ENCODE measurements at regions not wholly inside any gene's neighbourhood (a gene's known extent, or its start where the extent isn't known, plus 50 kb on each side); places are given as distances from the start of the nearest gene placed in this dataset.
"Not testable (repeated sequence)": the region's sequence is repeated elsewhere in the genome, so short reads cannot be mapped to it uniquely, and the experiment has no call there.

DNA sequence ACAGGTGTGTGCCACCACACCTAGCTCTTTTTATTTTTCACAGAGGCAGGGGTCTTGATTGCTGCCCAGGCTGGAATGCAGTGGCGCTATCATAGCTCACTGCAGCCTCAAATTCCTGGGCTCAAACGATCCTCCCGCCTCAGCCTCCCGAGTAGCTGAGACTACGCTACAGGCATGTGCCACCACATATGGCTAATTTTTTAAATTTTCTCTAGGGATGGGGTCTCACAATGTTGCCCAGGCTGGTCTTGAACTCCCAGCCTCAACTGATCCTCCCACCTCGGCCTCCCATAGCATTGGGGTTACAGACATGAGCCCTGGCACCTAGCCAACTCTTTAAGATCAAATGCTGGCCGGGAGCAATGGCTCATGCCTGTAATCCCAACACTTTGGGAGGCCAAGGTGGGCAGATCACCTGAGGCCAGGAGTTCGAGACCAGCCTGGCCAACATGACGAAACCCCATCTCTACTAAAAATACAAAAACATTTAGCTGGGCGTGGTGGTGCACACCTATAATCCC, 50.6 kb upstream of the MYL10 start:
- DNase-seq: not testable (repeated sequence)

DNA sequence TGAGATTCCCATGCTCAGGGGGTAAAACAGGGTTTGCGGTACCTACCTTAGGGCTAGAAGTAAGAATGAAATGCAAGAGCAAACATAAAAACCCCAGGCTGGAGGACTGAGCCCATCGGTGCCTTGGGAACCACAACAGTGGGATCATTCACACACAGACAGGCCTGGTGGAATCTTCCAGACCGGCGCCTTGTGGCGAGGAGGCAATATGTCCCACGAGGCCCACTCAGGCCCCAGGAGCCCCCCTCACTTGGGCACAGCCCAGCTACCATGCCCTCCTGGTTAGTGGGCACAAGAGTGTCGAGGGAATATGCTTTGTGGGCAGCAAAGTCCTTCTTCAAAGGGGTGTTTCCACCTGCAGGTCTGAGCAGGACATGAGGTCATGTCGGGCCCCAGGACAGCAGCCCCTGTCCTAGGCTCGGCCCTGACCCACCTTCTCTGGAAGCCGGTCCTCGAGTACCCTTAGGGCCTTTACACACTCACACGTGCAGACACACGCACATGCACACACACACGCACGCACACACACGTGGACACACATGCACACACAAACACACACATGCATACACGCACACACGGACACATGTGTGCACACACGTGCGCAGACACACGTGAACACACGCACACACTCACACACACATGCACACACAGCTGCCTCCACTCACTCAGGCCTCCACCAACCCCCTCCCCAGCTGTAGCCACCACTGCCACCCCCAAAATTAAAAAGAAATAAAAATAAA, 51.5 kb upstream of the MYL10 start:
- no peak for DNase-seq

DNA sequence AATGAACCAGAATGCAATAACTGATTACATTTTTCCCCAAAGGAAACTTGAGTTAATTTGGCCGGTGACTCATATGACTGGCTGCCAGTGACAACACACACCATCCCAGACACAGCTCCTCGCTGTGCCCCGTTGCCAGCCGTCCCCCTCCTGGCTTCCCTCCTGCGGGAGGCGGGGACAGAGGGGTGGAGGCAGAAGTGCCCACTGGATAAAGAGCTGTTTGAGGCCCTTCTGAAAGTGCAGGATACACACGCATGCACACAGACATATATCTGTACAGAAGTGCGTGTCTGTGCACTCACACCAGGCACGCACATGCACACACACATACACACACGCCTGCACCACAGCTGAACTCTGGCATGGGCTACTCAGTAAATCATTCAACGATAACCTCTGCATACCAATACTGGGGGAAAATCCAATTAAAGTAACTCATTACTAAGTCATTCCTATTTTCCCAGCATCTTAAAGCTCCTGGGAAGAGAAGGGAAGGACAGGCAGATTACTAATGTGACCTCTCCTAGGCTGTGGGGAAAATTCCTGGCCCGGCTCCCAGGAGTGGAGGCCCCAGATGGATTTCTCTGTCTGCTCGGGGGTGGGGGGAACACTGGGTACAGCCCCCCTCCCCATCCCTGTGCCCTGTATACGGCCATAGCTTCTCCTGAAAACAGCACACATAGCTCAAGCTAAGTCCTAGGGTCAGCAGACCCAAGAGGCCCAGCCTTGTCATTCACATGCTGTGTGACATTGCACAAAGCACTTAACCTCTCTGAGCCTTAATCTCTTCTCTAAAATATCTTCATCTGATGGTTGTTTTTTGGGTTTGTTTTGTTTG, 52.3 kb upstream of the MYL10 start:
- no peak for DNase-seq

DNA sequence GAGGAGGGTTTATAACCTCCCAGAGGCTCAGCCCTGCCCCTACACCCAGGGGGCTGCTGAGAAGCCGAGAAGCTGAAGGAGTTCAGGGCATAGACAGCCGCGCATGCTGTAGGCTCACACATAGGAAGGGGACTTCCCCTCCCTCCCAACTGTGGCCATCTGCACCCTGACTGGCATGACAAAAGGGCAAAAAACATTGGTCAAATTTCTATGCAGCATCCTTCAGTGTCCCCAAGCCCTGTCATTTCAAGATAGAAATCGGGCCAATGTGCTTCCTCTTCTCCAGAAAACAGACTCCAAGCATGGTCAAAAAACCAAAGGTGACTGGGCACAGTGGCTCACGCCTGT, 55.9 kb upstream of the MYL10 start:
- DNase-seq: no peak

DNA sequence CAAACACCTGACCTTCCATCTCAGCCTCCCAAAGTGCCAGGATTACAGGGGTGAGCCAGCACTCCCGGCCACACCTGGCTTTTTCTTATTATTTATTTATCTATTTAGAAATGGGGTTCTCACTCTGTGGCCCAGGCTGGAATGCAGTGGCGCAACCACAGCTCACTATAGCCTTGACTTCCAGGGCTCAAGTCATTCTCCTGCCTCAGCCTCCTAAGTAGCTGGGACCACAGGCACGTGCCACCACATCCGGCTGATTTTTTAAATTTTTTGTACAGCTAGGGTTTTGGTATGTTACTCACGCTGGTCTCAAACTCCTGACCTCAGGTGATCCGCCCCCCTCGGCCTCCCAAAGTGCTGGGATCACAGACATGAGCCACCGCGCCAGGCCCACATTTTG, 56.9 kb upstream of the MYL10 start:
- DNase-seq: no peak

DNA sequence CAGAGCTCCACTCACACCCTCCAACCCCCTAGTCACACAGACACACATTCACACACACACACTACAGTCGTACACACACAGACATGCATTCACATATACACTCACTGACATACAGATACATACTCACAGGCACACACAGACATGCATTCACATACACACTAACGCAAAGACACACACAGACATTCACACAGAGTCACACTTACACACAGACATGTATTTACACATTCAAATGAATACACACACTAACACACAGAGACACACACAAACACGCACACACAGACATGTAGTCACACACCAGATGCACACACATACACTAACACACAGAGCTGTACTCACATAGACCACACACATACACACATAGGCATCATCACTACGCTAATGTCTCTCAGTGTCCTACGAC, 58.0 kb upstream of the MYL10 start:
- DNase-seq: no peak

DNA sequence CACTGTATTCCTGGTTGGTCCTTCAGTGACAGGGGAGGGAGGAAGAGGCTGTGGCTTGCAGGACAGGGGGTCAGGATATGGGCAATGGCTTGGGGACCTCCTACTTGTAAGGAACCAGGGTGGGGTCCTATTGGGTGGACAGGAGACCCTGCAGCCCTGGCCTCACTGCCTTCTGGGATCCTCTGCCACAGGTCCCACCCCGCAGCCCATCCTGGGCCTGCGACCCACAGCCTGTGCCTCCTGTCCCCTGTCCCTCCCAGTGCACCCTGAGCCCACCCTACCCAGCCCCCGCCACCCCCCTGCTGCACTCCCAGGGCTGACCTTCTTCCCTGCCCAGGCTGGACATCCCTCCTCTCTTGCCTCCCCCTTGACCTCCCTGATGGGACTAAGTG, 58.7 kb upstream of the MYL10 start:
- no peak for DNase-seq

DNA sequence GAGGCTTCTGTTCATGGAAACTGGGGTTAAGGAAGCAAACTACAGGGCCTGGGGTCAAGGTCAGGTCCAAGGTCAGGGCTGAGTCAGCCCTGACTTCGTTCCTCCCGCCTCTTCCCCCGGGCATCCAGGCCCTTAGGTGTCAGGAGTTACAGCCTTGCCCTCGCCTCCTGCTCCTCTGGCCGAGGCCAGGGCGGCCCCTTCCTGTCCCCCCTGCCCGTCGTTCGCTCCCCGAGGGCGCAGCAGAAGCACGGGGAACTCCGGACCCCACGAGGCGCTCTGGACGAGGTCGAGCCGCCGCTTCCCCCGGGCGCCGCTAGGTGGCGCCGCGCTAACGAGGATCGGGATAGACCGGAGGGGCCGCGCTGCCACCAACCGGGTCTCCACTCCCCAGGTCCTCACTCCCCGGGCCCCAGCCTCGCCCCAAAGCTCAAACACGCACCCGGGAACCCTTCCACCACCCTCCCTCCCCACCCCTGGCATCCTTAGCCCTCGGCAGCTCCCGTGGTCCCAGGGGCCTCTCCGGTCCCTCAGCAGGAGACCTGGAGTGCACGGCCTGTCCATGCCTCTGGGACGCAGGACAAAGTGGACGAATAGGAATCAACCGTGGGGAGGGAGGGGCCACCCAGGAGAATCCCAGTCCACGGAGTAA, 59.2 kb upstream of the MYL10 start:
- DNase-seq: peak; percentile 58

DNA sequence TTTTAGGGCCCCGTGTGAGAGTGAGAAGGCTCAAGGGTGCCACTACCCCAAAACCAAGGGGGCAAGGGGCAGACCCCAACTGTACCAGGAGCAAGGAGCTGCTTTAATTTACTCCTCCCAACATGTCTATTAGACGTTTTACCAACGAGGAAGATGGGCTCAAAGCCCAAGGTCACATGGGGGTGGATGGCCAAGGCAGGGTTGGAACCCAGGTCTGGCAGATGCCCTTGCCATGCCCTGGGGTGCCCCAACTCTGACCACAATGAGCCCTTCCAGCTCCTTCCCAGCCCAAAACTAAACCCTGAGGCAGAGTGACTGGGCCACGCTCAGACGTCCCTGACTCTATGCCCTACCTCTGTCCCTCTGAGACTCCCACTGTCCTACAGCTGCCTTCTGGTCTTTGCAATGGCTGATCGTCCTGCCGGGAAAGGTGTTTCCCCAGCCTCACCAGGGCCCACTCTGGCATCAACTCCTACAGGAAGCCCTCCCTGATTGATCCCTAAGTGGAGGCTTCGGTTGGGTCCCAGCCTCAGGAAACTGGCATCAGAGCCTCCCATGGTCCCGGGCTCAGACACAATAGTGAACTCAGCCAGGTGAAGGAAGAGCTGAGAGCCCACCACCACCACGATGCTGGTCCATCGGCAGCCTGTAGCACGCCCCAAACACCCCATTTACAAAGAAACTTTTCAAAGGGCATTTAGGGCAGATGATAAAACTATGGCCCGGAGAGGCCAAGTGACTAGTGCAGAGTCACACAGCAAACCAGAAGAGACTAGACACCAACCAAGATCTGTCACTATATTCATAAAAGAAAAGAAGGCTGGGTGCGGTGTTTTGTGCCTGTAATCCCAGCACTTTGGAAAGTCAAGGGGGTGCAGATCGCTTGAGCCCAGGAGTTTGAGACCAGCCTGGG, 60.2 kb upstream of the MYL10 start:
- no peak for DNase-seq

DNA sequence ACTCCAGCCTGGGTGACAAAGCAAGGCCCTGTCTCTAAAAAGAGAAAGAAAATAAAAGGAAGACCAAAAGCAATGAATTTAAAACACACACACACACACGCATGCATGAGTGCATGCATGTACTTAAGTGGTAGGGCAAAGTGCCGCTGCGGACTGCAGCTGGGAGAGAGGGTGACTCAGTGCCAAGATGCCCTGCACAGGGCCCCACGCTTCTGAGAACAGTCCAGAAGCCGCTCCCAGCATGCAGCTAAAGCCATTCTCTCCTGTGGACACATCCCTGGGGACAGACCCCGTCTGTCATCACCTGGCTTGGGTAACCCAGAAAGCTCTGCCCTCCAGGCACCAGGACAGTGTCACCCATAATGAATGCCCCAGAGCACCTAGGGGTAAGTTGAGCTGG, 61.0 kb upstream of the MYL10 start:
- no peak for DNase-seq

DNA sequence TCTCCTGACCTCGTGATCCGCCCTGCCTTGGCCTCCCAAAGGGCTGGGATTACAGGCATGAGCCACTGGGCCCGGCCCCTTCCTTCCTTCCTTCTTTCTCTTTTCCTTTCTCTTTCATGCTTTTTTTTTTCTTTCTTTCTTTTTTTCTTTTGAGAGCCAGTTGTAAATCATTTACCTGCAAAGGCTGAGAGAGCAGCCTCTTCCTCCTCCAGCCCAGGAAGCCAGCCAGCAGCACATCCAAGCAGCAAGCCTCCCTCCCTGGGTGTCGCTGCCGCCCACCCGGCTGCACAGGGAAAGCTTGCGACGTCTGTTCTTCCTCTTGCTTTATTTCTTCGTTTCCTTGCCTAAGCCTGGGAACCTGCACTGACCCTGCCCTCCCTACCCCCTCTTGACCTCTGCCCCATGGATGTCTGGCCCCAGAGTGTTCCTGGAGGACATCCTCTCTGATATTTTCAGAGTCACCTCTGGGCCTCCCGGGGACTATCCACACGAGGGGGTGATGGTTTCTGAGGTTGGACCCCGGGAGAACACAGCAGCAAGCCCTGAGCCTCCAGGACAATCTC, 62.8 kb upstream of the MYL10 start:
- no peak for DNase-seq

DNA sequence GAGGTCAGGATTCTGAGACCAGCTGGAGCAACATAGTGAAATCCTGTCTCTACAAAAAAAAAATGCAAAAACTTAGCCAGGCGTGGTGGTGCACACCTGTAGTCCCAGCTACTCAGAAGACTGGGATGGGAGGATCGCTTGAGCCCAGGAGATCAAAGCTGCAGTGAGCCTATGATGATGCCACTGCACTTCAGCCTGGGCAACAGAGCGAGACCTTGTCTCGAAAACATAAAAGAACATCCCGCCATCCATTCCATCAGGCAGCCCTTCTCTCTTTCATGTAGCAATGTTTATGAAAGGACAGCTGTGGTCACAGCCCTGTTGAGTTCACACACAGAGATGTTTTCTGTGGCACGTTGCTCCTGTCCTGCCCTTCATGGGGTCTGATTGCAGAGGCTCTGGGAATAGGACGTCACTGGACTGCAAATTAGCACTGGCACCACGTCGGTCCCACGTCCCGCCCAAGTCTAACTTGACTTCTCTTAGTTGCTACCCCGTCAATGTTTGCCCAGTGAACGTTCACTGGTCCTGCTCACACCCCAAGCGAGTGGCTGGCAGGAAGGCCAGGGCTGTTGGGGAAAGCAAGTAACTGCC, 64.5 kb upstream of the MYL10 start:
- no peak for DNase-seq

DNA sequence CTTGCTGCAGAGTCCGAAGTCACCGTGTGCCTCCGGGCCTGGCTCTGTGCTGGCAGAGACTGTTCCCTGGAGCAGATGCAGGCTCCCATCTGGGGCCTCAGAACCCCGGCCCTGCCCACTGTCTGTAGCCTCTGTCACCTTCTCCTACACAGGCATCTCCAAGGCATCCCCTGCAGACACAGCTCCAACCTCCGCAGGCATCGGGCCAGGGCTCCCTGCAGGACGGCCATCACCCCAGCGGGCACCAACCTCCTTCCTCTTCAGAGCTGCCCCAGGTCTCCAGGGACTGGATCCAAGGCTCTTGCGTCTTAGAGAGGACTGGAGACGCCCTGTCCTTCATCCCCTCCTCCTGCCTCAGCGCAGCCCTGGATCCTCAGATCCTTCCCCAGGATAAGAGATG, 69.9 kb upstream of the MYL10 start:
- no peak for DNase-seq

DNA sequence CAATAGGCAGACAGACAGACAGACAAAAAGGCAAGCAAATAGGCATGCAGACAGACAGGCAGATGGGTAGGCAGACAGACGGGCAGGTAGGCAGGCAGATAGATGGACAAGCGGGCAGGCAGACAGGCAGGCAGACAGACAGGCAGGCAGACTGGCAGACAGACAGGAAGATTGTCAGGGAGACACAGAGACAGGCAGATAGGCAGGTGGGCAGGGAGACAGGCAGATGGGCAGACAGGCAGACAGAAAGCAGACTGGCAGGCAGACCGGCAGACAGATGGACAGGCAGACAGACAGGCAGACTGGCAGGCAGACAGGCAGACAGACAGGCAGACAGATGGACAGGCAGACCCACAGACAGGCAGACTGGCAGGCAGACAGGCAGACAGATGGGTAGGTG, 70.3 kb upstream of the MYL10 start:
- DNase-seq: no peak

DNA sequence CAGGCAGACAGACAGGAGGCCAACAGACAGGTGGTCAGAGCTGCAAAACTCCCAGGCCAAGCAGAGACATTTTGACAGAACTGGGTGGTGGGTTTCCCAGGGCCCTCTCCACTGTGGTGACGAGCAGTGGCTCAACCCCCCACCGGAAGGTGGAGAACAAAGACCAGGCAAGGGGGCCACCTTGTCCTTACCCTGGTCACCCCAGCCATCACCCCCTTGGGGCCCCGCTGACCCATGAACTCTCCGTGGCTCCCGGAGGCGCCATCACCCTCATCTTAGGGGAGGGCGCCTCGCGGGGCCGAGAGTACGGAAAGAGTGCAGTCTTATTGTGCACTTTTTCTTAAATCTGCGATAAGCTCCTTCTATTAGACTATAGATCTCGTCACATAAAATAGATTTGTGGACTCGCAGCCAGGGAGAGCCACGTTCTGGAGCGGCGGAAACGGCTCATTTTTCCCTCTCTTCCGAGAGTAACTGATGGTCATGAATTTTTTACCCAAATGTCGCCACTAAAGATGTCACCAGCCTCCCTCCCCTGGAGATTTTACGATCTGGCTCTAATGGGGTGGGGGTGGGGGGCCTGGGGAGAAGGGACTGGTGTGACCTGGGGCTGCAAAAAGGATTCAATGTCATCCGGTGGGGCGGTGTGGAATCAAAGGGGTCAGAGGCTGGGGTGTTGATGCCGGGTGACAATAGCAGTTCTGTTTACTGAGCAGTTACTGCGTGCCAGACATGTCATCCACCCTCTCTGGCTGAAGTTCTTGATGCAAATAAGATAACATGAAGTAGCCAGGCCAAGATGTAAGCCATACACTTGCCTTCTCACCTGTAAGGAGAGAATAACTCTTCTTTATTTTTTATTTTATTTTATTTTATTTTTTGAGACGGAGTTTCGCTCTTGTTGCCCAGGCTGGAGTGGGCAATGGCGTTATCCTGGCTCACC, 71.1 kb upstream of the MYL10 start:
- no peak for DNase-seq

DNA sequence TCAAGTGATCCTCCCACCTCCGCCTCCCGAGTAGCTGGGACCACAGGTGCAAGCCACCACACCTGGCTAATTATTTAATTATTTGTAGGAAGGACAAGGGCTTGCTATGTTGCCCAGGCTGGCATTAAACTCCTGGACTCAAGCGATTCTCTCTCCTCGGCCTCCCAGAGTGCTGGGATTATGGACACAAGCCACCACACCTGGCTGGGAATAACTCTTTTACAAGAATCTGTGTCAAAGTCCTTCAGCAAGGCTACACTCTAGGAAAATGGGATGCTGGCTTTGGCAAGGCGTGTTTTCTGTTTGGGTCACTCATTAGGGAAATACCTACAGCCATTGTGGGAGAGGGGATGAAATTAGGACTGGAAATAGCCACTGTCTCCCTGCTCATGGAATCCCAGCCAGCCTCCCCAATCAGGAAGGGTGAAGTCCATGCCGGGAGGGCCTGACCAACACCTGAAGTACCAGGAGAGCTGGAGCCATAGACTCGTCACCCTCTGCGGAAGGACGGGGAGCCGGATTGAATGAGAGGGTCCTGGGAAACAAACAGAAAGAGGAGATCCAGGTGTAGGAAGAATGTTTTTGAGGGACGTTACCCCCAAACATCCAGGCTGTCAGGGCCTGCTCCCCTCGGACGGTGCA, 72.2 kb upstream of the MYL10 start:
- no peak for DNase-seq

DNA sequence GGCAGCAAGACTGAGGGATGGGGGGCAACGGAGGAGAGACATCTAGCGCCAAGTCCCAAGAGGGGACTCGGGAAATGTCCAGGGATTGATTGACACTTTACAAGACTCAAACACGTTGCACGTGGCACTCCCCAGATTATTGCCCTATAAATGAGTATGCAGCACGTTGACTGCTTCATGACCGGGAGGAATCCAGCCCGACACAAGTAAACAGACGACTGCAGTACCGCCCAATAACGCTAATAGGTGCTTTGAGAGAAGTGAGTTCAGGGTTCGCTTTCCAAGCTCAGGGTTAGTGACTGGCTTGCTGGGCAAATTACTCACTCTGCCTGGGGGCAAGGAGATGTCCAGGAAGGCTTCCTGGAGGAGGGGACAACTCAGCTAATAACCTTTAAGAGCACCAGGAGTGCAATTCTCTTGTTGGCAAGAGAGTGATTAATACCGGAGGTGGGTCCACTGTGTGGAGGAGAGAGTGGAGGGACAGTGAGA, 73.3 kb upstream of the MYL10 start:
- DNase-seq: no peak

DNA sequence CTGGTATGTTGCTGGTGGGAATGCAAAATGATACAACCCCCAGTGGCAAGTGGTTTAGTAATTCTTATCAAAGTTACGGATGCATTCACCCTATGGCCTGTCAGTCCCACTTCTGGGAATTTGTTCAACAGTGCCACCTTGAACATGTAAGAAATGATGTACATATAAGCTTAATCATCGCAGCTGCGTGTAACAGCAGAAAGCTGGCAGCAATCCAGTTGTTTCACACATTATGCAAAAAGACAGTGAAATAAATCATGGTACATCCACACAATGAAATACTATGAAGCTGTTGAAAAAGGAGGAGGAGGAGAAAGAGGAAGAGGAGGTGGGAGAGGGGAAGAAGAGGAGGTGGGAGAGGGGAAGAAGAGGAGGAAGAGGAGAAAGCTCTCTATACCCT, 76.2 kb upstream of the MYL10 start:
- no peak for DNase-seq

DNA sequence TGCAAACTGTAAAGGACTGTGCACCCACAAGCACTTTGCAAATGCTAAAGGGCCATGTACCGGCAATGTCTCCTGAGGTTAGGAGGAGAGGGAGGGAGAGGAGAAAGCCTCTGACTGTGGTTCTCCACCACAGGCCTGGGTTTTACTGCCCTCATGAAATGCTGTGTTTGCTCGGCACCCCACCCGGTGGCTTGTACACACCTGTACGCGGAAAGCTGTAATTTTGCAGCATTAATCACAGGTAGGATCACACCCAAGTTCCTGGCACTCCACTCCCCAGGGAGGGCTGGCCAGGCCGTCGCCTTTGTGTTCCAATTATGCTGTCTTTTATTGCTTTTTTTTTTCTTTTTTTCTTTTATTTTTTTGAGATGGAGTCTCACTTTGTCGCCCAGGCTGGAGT, 78.5 kb upstream of the MYL10 start:
- no peak for DNase-seq

DNA sequence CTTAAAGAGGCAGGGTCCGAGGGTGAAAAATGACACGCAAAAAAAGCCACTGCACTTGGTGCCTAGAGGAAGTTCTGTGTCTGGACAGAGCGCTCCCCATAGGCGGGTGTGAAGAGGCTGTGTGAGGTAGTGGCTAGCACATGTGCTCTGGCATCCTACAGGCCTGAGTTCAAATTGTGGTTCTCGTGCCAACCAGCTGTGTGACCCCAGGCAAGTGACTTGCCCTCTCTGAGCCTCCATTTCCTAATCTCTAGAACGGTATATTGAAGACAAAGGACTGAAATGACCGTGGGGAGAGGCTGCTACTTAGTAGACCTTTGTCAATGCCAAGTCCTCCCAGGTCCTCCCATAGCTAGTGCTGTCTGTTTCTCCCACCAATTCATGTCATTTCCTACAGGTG, 79.1 kb upstream of the MYL10 start:
- no peak for DNase-seq

All from activated effector memory CD4-positive, alpha-beta T cell treated with Interleukin-2 at 50 U/mL for 16 hours (primary cell).